GM21619 (cell line): ENCODE measurements at regions not wholly inside any gene's neighbourhood (a gene's known extent, or its start where the extent isn't known, plus 50 kb on each side); places are given as distances from the start of the nearest gene placed in this dataset.

ENCODE experiments used
- ATAC-seq: cut with Tn5 transposase; IDR thresholded peaks from one replicate; pipeline ENCODE4 v1.9.1; 2021; ENCODE audit not compliant: unreplicated experiment

GRCh38 chr4:156656896-156657295 lies 314.7 kb downstream of the PDGFC start:
- no peak for ATAC-seq

DNA sequence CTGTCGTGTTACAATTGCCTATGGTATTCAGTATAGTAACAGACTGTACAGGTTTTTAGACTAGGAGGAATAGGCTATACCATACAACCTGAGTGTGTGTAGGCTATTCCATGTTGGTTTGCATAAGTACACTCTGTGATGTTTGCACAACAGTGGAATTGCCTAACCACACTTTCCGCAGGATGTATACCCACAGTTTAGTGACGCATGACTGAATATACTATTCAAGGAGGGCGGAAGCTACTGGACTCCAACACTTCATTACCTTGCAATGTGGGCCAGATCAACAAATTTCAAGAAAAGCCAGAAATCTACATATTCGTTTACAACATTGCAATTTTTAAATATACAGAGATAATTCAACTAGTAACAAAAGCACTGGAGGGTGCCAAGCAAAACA lies 317.2 kb downstream of the PDGFC start:
- no peak for ATAC-seq

- no peak for ATAC-seq
Observed at GRCh38 chr4:156643826-156644225, 327.8 kb downstream of the PDGFC start.

GRCh38 chr4:156642161-156642560 lies 329.4 kb downstream of the PDGFC start:
- no peak for ATAC-seq

- ATAC-seq = no peak
Observed at GRCh38 chr4:156638925-156639605, 332.5 kb downstream of the PDGFC start.

DNA sequence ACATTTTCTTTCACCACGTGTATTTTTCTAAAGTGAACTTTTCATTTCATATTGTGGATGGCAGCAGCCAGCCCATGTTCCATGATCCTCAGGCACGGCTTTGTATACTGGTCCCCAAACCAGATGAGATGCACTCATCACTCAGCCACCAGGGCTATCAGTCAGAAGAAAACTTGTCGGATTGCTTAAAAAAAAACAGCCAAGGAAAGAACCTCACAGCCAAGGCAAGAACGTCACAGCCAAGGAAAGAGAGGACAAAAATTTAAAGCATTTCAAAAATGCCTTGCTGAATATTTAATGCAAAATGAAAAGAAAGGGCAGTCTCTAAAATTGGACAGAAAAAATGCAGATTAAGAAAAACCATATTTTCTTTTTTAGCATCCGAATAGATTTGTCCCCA lies 333.3 kb downstream of the PDGFC start:
- no peak for ATAC-seq

DNA sequence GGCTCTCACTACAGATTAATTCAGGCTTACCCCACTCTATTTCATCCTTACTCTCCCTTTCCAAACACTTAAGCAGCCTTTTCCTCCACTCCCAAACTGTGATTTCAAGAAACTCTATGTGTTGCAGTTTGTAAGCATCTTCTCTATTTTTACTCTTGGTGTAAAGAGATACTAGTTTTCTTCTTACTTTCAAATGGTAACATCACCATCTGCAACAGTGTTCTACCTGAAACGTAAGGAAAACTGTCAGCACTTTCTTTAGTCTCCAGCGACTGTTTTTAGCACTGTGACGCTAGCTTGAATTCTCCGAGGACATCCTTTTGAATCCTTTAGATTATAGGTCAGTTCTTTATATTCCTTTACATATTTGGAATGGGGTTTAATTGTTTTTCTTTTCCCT lies 335.2 kb downstream of the PDGFC start:
- no peak for ATAC-seq

DNA sequence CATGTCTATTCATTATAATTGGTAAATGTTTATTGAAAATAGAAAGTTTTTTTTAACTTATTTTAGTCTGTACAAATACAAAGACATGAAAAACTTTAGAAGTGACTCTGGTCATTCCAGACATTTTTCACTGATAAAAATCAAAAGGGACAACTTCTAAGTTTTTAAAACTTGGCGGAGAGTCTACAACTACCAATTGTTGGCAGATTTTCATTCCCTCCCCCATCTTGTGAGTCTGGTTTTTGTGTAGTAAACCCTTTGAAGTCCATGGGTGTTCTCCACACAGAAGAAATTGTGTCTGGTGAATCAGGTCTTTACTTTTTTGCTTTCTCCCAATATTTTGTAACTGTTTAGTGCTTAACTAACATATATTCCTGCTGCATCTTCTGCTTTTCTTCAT lies 336.5 kb downstream of the PDGFC start:
- no peak for ATAC-seq

GRCh38 chr4:156634612-156635011 lies 337.0 kb downstream of the PDGFC start:
- no peak for ATAC-seq

- no peak for ATAC-seq
Observed at GRCh38 chr4:156633847-156634246, 337.8 kb downstream of the PDGFC start.

DNA sequence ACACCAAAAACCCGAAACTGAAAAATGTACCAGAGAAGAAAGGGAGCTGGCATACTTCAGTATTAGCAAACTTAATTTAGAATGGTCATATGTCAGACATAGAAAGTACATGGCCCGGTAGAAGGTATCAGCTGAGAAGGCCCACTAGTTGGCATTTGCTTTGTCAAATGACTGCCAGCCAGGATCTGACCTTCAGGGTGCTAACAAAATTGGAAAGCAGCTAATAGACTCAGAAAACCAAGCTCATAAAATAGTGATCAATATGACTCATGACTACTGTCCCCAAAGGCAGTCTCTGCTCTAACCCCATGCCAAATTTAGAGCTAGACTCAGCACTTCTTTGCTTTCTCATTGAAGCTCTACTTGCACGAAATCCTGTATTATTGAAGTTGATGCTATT lies 342.7 kb downstream of the PDGFC start:
- no peak for ATAC-seq

DNA sequence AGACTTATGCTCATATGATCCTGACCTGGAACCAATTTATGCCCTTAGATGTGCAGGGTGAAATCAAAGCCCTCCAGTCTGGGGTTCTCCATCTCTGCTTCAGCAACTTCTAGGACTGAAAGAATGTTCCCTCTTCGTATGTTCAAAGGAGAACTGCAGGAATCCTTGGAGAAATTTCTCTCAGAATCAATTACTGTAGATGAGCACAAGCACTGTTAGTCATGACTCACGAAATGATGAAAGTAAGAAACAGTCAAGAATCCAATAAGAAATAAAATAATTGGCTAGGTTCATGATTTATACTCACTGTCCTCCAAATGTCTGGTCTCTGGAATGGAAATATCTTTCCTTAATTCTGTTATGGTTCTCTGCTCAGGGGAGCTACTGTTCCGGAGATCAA lies 348.2 kb downstream of the PDGFC start:
- no peak for ATAC-seq

DNA sequence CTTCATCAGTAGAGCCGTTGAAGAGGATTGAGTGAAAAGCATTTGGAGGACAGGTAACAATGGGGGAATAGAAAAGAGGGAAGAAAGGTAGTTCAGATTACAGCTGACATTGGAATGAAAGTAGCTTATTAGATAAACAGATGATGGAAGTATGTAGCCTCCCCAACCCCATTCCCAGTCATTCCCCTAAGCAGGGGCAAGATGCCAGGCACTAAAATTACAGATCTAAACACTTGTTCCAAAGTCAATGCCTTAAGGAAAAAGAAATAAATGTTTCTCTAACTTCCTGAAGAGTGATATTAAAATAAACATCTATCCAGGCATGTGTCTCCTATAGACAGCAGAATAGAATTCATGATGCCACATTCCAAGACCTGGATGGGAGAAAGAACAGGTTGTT lies 350.8 kb downstream of the PDGFC start:
- ATAC-seq = no peak

GRCh38 chr4:156619154-156619934 lies 352.3 kb downstream of the PDGFC start:
- no peak for ATAC-seq

DNA sequence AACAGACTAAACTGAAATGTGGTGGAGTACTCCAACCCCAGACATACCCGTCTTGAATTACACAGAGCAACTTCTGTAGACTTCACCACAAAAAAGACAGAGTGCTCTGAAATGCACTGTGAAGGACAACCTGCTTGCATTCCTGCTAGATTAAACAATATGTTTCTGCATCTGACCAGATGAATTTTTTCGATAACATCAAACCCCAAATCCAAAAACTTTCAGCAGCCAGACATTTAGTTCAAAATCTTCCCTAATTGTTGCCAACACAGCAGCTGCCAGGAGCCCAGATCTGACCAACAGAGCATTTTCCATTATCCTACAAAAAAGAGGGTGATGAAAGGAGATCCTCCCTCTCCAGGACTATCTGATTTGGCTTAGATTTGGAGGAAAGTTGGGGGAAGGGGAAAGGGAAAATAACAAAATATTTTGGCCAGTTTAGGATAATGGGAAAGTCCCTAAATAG lies 356.5 kb downstream of the PDGFC start:
- no peak for ATAC-seq

DNA sequence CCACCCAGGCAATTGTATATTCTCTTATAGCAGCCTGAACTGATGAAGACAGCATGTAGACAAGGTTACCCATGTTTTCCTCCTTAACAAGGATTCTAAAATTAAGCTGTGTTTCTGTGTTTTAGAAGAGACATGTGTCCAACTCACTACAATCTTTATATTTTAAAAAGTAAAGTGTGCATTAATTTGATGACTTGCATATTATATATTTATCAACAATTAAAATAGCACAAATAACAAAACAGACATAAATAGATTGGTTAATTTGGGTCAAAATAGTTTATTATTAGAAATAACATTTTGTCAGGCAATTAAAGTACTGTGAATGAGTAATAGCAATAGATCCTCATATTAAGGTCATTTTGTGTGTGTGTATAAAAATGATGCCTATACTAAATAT lies 357.1 kb downstream of the PDGFC start:
- no peak for ATAC-seq

DNA sequence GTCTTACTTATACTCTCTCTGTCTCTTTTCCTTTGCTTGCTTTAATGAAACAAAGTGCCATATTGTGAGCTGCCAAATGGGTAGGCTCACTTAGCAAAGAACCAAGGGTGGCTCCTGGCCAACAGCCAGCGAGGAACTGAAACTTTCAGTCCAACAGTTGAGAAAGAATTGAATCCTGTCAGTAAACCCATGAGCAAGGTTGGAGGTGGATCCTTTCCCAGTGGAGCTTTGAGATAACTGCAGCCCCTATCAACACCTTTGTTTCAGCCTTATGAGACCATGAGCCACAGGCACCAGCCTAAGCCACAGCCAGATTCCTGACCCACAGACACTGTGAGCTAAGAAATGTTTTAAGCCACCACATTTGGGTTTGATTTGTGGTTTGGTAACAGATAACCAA lies 362.2 kb downstream of the PDGFC start:
- no peak for ATAC-seq

GRCh38 chr4:156608651-156609050 lies 362.9 kb downstream of the PDGFC start:
- ATAC-seq = no peak

- ATAC-seq = no peak
Observed at GRCh38 chr4:156607478-156607857, 364.1 kb downstream of the PDGFC start.

GRCh38 chr4:156606554-156607477 lies 364.8 kb downstream of the PDGFC start:
- no peak for ATAC-seq

- no peak for ATAC-seq
Observed at GRCh38 chr4:156598138-156598681, 373.4 kb downstream of the PDGFC start.
